H1 (cell line): ENCODE measurements at regions not wholly inside any gene's neighbourhood (a gene's known extent, or its start where the extent isn't known, plus 50 kb on each side); places are given as distances from the start of the nearest gene placed in this dataset.

Experiments
- CTCF ChIA-PET: fragments of 300-600 bp; sonication (Branson Sonifier 250); formaldehyde crosslinking; loops from one replicate; lab custom pipeline; 2021; ENCODE audit not compliant: partially characterized antibody; lab: Charles Lee
- POLR2A ChIA-PET: fragments of 300-600 bp; sonication (Branson Sonifier 250); formaldehyde crosslinking; loops from one replicate; lab custom pipeline; 2021; ENCODE audit warnings: inconsistent platforms; ENCODE audit not compliant: partially characterized antibody; lab: Charles Lee
- DNase-seq, 2 experiments: peaks; one replicate each; pipeline versions ENCODE4 v3.0.0 to v3.0.0-alpha.2; 2010 to 2022; ENCODE audit warnings: low spot score in 2 of 2, low read depth in 1 of 2, mixed read lengths in 1 of 2
- FAIRE-seq: peaks from 2 replicates; lab custom pipeline; 2011; peaks lifted over from hg19 to GRCh38; lab: Jason Lieb, UNC
- H2AFZ ChIP-seq: 2 replicates; pipeline ENCODE4 v1.8.1; 2012; ENCODE audit warnings: low read length, inconsistent platforms
- H2AK5ac ChIP-seq: 2 replicates; pipeline ENCODE4 v1.6.1; 2013; ENCODE audit warnings: low read depth, low read length
- H2BK120ac ChIP-seq: replicated peaks from 2 replicates; pipeline ENCODE3; 2013; ENCODE audit warnings: low read depth, low read length, inconsistent platforms
- H2BK12ac ChIP-seq: 2 replicates; pipeline ENCODE4 v1.6.1; 2013; ENCODE audit warnings: low read depth, low read length
- H2BK15ac ChIP-seq: 2 replicates; pipeline ENCODE4 v1.6.1; 2013; ENCODE audit warnings: low read length
- H2BK20ac ChIP-seq: 2 replicates; pipeline ENCODE4 v1.6.1; 2013; ENCODE audit warnings: low read length
- H2BK5ac ChIP-seq: 2 replicates; pipeline ENCODE4 v1.6.1; 2013; ENCODE audit warnings: low read depth, low read length
- H3K14ac ChIP-seq: 2 replicates; pipeline ENCODE4 v1.6.1; 2013; ENCODE audit warnings: inconsistent platforms; ENCODE audit not compliant: insufficient read length
- H3K18ac ChIP-seq: 2 replicates; pipeline ENCODE4 v1.6.1; 2013; ENCODE audit warnings: low read length; ENCODE audit errors: extremely low read depth
- H3K23ac ChIP-seq: 2 replicates; pipeline ENCODE4 v1.6.1; 2013; ENCODE audit warnings: inconsistent platforms; ENCODE audit not compliant: insufficient read length
- H3K23me2 ChIP-seq: 2 replicates; pipeline ENCODE4 v1.6.1; 2013; ENCODE audit warnings: low read depth, low read length
- H3K27ac ChIP-seq: 2 replicates; pipeline ENCODE4 v1.6.1; 2011; ENCODE audit warnings: low read depth, low read length, inconsistent platforms
- H3K27me3 ChIP-seq, 4 experiments: replicated peaks in 1 of 4; 1 replicate in 1 of 4; 2 replicates in 3 of 4; pipeline versions ENCODE4 v1.6.1 to v1.8.1; 2011 to 2013; ENCODE audit warnings: low read length in 3 of 4, mild to moderate bottlenecking in 3 of 4, inconsistent platforms in 2 of 4, mixed read lengths in 2 of 4, moderate library complexity in 1 of 4; ENCODE audit not compliant: control insufficient read depth in 3 of 4, insufficient read depth in 3 of 4; ENCODE audit errors: extremely low read depth in 1 of 4
- H3K36me3 ChIP-seq, 4 experiments: 2 replicates each; pipeline versions ENCODE4 v1.6.1 to v1.8.1; 2011 to 2013; ENCODE audit warnings: mild to moderate bottlenecking in 4 of 4, low read length in 3 of 4, moderate library complexity in 2 of 4, control low read depth in 1 of 4, inconsistent platforms in 1 of 4; ENCODE audit not compliant: insufficient read depth in 4 of 4, control insufficient read depth in 2 of 4
- H3K4ac ChIP-seq: replicated peaks from 2 replicates; pipeline ENCODE3; 2013; ENCODE audit warnings: low read length, low read depth, mixed read lengths, inconsistent platforms; ENCODE audit not compliant: insufficient read length
- H3K4me1 ChIP-seq, 4 experiments: replicated peaks in 1 of 4; 1 replicate in 1 of 4; 2 replicates in 3 of 4; pipeline versions ENCODE4 v1.6.1 to v1.8.1; 2011 to 2013; ENCODE audit warnings: low read length in 3 of 4, inconsistent platforms in 2 of 4, mixed read lengths in 1 of 4; ENCODE audit not compliant: insufficient read depth in 4 of 4, control insufficient read depth in 3 of 4
- H3K4me2 ChIP-seq, 2 experiments: 2 replicates each; pipeline versions ENCODE4 v1.6.1 to v1.8.1; 2011 to 2013; ENCODE audit warnings: low read depth in 2 of 2, low read length in 2 of 2, control low read depth in 1 of 2, inconsistent platforms in 1 of 2, mild to moderate bottlenecking in 1 of 2; ENCODE audit not compliant: insufficient read depth in 1 of 2
- H3K4me3 ChIP-seq, 4 experiments: fragments of 200-600, 300-600 bp in 1 of 4; sonication (generic), shearing (Covaris generic), sonication (Bioruptor Twin) in 1 of 4; 2 replicates each; pipeline versions ENCODE4 v1.5.1 to v1.8.1; 2011 to 2016; ENCODE audit warnings: low read length in 4 of 4, low read depth in 3 of 4, control low read depth in 2 of 4, inconsistent platforms in 2 of 4, mild to moderate bottlenecking in 2 of 4, mixed read lengths in 1 of 4, moderate library complexity in 1 of 4; ENCODE audit not compliant: insufficient read depth in 2 of 4; ENCODE audit errors: extremely low read depth in 1 of 4
- H3K56ac ChIP-seq: replicated peaks from 2 replicates; pipeline ENCODE3; 2013; ENCODE audit warnings: low read depth, mild to moderate bottlenecking, mixed read lengths, low read length, inconsistent platforms; ENCODE audit not compliant: insufficient read length
- H3K79me1 ChIP-seq: 2 replicates; pipeline ENCODE4 v1.6.1; 2013; ENCODE audit warnings: low read depth, low read length, control low read depth
- H3K79me2 ChIP-seq, 2 experiments: 2 replicates each; pipeline versions ENCODE4 v1.6.1 to v1.8.1; 2012 to 2013; ENCODE audit warnings: low read length in 2 of 2, mild to moderate bottlenecking in 2 of 2, inconsistent platforms in 1 of 2; ENCODE audit not compliant: insufficient read depth in 2 of 2, control insufficient read depth in 1 of 2
- H3K9ac ChIP-seq, 4 experiments: replicated peaks in 1 of 4; 1 replicate in 1 of 4; 2 replicates in 3 of 4; pipeline versions ENCODE4 v1.6.1 to v1.8.1; 2011 to 2013; ENCODE audit warnings: low read depth in 3 of 4, low read length in 3 of 4, control low read depth in 2 of 4, mild to moderate bottlenecking in 2 of 4, moderate library complexity in 2 of 4, inconsistent platforms in 1 of 4; ENCODE audit errors: extremely low read depth in 1 of 4
- H3K9me3 ChIP-seq, 2 experiments: 2 replicates each; pipeline versions ENCODE4 v1.6.1 to v1.8.1; 2012 to 2013; ENCODE audit warnings: mild to moderate bottlenecking in 2 of 2, moderate library complexity in 2 of 2, control low read depth in 1 of 2, inconsistent platforms in 1 of 2, low read depth in 1 of 2, low read length in 1 of 2, mixed read lengths in 1 of 2; ENCODE audit not compliant: insufficient read depth in 2 of 2
- H4K20me1 ChIP-seq, 2 experiments: replicated peaks in 1 of 2; 2 replicates each; pipeline versions ENCODE3 to v1.8.1; 2011 to 2013; ENCODE audit warnings: inconsistent platforms in 2 of 2, low read length in 2 of 2, mild to moderate bottlenecking in 1 of 2; ENCODE audit not compliant: insufficient read depth in 2 of 2, control insufficient read depth in 1 of 2
- H4K5ac ChIP-seq: 2 replicates; pipeline ENCODE4 v1.6.1; 2013; ENCODE audit warnings: low read length, low read depth, mixed read lengths, inconsistent platforms; ENCODE audit not compliant: insufficient read length
- H4K8ac ChIP-seq: 2 replicates; pipeline ENCODE4 v1.8.0; 2013; ENCODE audit warnings: mild to moderate bottlenecking, moderate library complexity, low read length, inconsistent platforms; ENCODE audit not compliant: insufficient read depth; ENCODE audit errors: extremely low read depth
- H4K91ac ChIP-seq: replicated peaks from 2 replicates; pipeline ENCODE3; 2013; ENCODE audit warnings: low read length, mixed read lengths, inconsistent platforms; ENCODE audit not compliant: insufficient read length
- MAFK ChIP-seq: IDR thresholded peaks from 2 replicates; pipeline ENCODE4 v1.6.1; 2012; ENCODE audit warnings: low read depth, mild to moderate bottlenecking, improper control_type of control experiment, low read length
- TBP ChIP-seq: IDR thresholded peaks from 2 replicates; pipeline ENCODE4 v1.6.1; 2011; ENCODE audit warnings: low read depth, low read length, improper control_type of control experiment
- WGBS, 2 experiments: shearing (Covaris generic) in 1 of 2; methylation state at CpG; one replicate each; pipeline versions ENCODE4 v1.1.6 to v1.1.7; 2013 to 2015; ENCODE audit warnings: low lambda C conversion rate in 2 of 2, mixed read lengths in 2 of 2, inconsistent platforms in 1 of 2, low coverage in 1 of 2, missing lambda C conversion rate in 1 of 2; ENCODE audit not compliant: insufficient replicate concordance in 2 of 2, insufficient coverage in 1 of 2, insufficient read length in 1 of 2; ENCODE audit errors: extremely low coverage in 1 of 2, missing lambda C conversion rate in 1 of 2; 5-methylcytosine and 5-hydroxymethylcytosine counted together

- H2BK12ac ChIP-seq, result no peak overlapping the region
- ChIA-PET POLR2A (no interaction called here), CTCF (interaction anchor here (1.1 kb wide), 1 partner anchor 329 kb away, joined by 4 read pairs; no protein-coding TSS in a partner anchor)
- no peak overlapping the region for H3K23ac ChIP-seq
- no peak overlapping the region for H4K5ac ChIP-seq
- no peak overlapping the region for H3K9ac ChIP-seq
- H4K91ac ChIP-seq, result no peak overlapping the region
- no peaks in the 10 kb centered on the region for H3K23me2 ChIP-seq
- no peaks in the 10 kb centered on the region for H4K20me1 ChIP-seq
- H3K14ac ChIP-seq, result no peak overlapping the region
- H2AK5ac ChIP-seq, result no peak overlapping the region
- peaks cover 0 to 1% (median 0%) of the 10 kb centered on the region in 4 experiments; a peak in 1 of 7 replicates for H3K27me3 ChIP-seq
- no peak overlapping the region for H2BK15ac ChIP-seq
- TF ChIP-seq TBP (no peak), MAFK (no peak)
- 94% methylated on average over 2 of the region's 2 CpGs; no CpG with 5 or more reads in 1 of the 2 experiments for WGBS, 2 experiments
- FAIRE-seq (no peak), DNase-seq (no peak)
- no peak overlapping the region for H3K27ac ChIP-seq
- H2BK5ac ChIP-seq, result no peak overlapping the region
- H3K79me2 ChIP-seq, result no peaks in the 10 kb centered on the region
- H3K18ac ChIP-seq, result no peak overlapping the region
- H3K4ac ChIP-seq, result no peak overlapping the region
- no peak overlapping the region for H3K4me2 ChIP-seq
- no peak overlapping the region for H2BK120ac ChIP-seq
- no peak overlapping the region for H3K56ac ChIP-seq
- no peaks in the 10 kb centered on the region for H3K36me3 ChIP-seq
- no peak overlapping the region for H2AFZ ChIP-seq
- H3K9me3 ChIP-seq, result no peaks in the 10 kb centered on the region
- no peak overlapping the region for H2BK20ac ChIP-seq
- peaks cover 0 to 11% (median 7%) of the 10 kb centered on the region in 4 experiments; a peak in 3 of 7 replicates for H3K4me1 ChIP-seq
- H3K79me1 ChIP-seq, result no peaks in the 10 kb centered on the region
- no peak overlapping the region for H4K8ac ChIP-seq
- H3K4me3 ChIP-seq, result no peak overlapping the region
Observed at GRCh38 chr1:193584731-193585239, 398.4 kb upstream of the B3GALT2 start.
